ENCODE measurements at regions not wholly inside any gene's neighbourhood (a gene's known extent, or its start where the extent isn't known, plus 50 kb on each side); places are given as distances from the start of the nearest gene placed in this dataset.

- no peak for TF ChIP-seq CTCF (IDR thresholded peaks at IDR 0.05; ENCODE audit: insufficient read depth, missing control alignments)
- no peak for DNase-seq (ENCODE audit: insufficient read length, low spot score)
Measured at GRCh38 chr20:60340232-60340631, 382.0 kb downstream of the CDH26 start.

GRCh38 chr20:60341062-60341461, 382.8 kb downstream of the CDH26 start:
- no peak for TF ChIP-seq CTCF (IDR thresholded peaks at IDR 0.05; ENCODE audit: insufficient read depth, missing control alignments)
- DNase-seq (ENCODE audit: insufficient read length, low spot score) (no peak), FAIRE-seq (no peak)

More at GRCh38 chr20:60340232-60340631, 382.0 kb downstream of the CDH26 start:
- no peak for FAIRE-seq

- DNase-seq (ENCODE audit: insufficient read length, low spot score) (no peak), FAIRE-seq (no peak)
- TF ChIP-seq CTCF (IDR thresholded peaks at IDR 0.05; ENCODE audit: insufficient read depth, missing control alignments): no peak
Measured at GRCh38 chr20:60345106-60345505, 386.9 kb downstream of the CDH26 start.

DNA sequence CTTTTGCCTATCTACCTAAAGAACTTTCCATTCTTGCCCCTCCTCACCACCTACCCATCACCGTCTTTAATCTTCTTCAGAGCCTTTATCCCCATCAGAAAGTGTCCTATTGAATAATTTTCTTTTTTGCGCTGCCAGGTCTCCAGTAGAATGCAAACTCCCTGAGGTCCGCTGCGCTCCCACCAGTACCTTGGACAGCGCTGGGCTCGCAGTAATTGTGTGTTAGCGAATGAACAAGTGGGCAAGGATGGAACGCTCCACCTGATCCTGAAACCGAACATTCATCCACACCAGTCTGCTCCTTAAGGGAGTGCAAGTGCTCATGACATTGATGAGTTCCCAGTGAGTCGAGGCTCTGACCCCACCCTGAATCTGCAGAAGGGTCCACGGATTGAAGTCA, 391.2 kb downstream of the CDH26 start:
- no peak for DNase-seq (ENCODE audit: insufficient read length, low spot score)
- TF ChIP-seq CTCF (IDR thresholded peaks at IDR 0.05; ENCODE audit: insufficient read depth, missing control alignments): no peak
- FAIRE-seq: no peak

DNA sequence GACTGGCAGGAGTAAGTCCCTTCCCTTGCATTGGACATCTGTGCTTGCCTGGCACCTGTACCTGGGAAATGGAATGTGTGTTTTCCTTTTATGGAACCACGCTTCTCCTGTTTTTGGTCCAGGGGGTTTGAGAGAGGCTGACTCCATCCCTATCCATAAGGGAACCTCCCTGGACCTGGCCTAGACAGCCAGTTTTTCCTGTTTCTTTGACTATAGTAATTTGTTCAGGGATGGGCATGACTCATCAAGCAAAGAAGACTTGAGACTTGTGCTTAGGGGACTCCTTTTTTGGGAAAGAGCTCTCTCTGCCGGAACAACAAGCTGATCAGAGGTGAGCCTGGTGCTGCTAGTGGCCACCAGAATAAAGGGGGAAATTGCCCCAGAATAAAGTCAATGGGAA, 393.8 kb downstream of the CDH26 start:
- DNase-seq (ENCODE audit: insufficient read length, low spot score) (no peak), FAIRE-seq (no peak)
- no peak for TF ChIP-seq CTCF (IDR thresholded peaks at IDR 0.05; ENCODE audit: insufficient read depth, missing control alignments)

- no peak for TF ChIP-seq CTCF (IDR thresholded peaks at IDR 0.05; ENCODE audit: insufficient read depth, missing control alignments)
- FAIRE-seq (no peak), DNase-seq (ENCODE audit: insufficient read length, low spot score) (no peak)
Measured at GRCh38 chr20:60352596-60352995, 394.4 kb downstream of the CDH26 start.

- TF ChIP-seq CTCF (IDR thresholded peaks at IDR 0.05; ENCODE audit: insufficient read depth, missing control alignments): no peak
- FAIRE-seq: no peak
- DNase-seq (ENCODE audit: insufficient read length, low spot score): no peak
Measured at GRCh38 chr20:60354024-60354580, 395.9 kb downstream of the CDH26 start.

Measured in D721Med (cell line).